Astrocyte (in vitro differentiated cells and primary cell): ENCODE measurements at regions not wholly inside any gene's neighbourhood (a gene's known extent, or its start where the extent isn't known, plus 50 kb on each side); places are given as distances from the start of the nearest gene placed in this dataset.
"Not testable (repeated sequence)": the region's sequence is repeated elsewhere in the genome, so short reads cannot be mapped to it uniquely, and the experiment has no call there.

Experiments used
- EZH2 ChIP-seq: IDR thresholded peaks from 2 replicates; pipeline ENCODE4 v1.6.1; 2012; ENCODE audit warnings: mild to moderate bottlenecking, low read length, inconsistent platforms; ENCODE audit not compliant: insufficient read depth
- TF ChIP-seq, protein P1 (sequence below): IDR thresholded peaks from 2 replicates; pipeline ENCODE4 v1.5.1; 2011; ENCODE audit warnings: low read depth, mild to moderate bottlenecking, inconsistent platforms, low read length, moderate library complexity; ENCODE audit not compliant: insufficient read depth

DNA sequence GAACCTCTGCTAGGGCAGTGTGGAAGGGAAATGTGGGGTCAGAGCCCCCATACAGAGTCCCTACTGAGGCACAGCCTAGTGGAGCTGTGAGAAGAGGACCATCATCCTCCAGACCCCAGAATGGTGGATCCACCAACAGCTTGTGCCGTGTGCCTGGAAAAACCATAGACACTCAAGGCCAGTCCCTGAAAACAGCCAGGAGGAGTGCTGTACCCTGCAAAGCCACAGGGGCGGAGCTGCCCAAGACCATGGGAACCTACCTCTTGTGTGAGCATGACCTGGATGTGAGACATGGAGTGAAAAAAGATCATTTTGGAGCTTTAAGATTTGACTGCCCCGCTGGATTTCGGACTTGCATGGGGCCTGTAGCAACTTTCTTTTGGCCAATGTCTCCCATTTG is 143.4 kb upstream of the CCDC54 start:
- TF ChIP-seq, protein P1, sequence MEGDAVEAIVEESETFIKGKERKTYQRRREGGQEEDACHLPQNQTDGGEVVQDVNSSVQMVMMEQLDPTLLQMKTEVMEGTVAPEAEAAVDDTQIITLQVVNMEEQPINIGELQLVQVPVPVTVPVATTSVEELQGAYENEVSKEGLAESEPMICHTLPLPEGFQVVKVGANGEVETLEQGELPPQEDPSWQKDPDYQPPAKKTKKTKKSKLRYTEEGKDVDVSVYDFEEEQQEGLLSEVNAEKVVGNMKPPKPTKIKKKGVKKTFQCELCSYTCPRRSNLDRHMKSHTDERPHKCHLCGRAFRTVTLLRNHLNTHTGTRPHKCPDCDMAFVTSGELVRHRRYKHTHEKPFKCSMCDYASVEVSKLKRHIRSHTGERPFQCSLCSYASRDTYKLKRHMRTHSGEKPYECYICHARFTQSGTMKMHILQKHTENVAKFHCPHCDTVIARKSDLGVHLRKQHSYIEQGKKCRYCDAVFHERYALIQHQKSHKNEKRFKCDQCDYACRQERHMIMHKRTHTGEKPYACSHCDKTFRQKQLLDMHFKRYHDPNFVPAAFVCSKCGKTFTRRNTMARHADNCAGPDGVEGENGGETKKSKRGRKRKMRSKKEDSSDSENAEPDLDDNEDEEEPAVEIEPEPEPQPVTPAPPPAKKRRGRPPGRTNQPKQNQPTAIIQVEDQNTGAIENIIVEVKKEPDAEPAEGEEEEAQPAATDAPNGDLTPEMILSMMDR, result not testable (repeated sequence)
- not testable (repeated sequence) for TF ChIP-seq EZH2
